ENCODE measurements at regions not wholly inside any gene's neighbourhood (a gene's known extent, or its start where the extent isn't known, plus 50 kb on each side); places are given as distances from the start of the nearest gene placed in this dataset.

GRCh38 chr9:119722384-119722783, 353.1 kb upstream of the BRINP1 start:
- TF ChIP-seq CTCF (IDR thresholded peaks at IDR 0.05; ENCODE audit: low read depth, low read length, missing input control), result no peak
- no peak for TF ChIP-seq SP1 (IDR thresholded peaks at IDR 0.05)
- TF ChIP-seq EGR1 (IDR thresholded peaks at IDR 0.05; ENCODE audit: low read depth in 2 of 2), result no peak
- TF ChIP-seq REST (IDR thresholded peaks at IDR 0.05), result no peak
- no peak for TF ChIP-seq JUND (IDR thresholded peaks at IDR 0.05)
- TF ChIP-seq YY1 (IDR thresholded peaks at IDR 0.05), result no peak

Data from liver (tissue), 3 donors.